SK-N-SH (cell line): ENCODE measurements at regions not wholly inside any gene's neighbourhood (a gene's known extent, or its start where the extent isn't known, plus 50 kb on each side); places are given as distances from the start of the nearest gene placed in this dataset.
"Not testable (repeated sequence)": the region's sequence is repeated elsewhere in the genome, so short reads cannot be mapped to it uniquely, and the experiment has no call there.

ENCODE experiments used
- CTCF ChIA-PET: fragments of 300-600, 350-600 bp; formaldehyde crosslinking; extraction: SDS; loops from one replicate; lab custom pipeline; 2021; lab: Yijun Ruan, JAX
- POLR2A ChIA-PET: fragments of 350-600 bp; sonication (Branson Sonifier 250); formaldehyde crosslinking; extraction: SDS; loops from one replicate; lab custom pipeline; 2020; ENCODE audit warnings: antibody characterized with exemption, inconsistent platforms; lab: Yijun Ruan, JAX
- DNase-seq: peaks from one replicate; pipeline ENCODE4 v3.0.0; 2012
- H2AFZ ChIP-seq: fragments of 200-600 bp; sonication (generic); 2 replicates; pipeline ENCODE4 v1.8.1; 2016; ENCODE audit warnings: antibody characterized with exemption, mild to moderate bottlenecking, low read depth
- H3F3A ChIP-seq: fragments of 200-600 bp; sonication (generic); replicated peaks from 2 replicates; pipeline ENCODE3; 2016; ENCODE audit warnings: antibody characterized with exemption, mild to moderate bottlenecking; ENCODE audit not compliant: insufficient read depth
- H3K27ac ChIP-seq, 2 experiments: fragments of 200-500 bp in 1 of 2; fragments of 200-600 bp in 1 of 2; sonication (Bioruptor generic) in 1 of 2; sonication (generic), shearing (Covaris generic) in 1 of 2; 2 replicates each; pipeline versions ENCODE4 v1.5.1 to v1.6.1; 2014 to 2016; ENCODE audit warnings: low read depth in 2 of 2, inconsistent platforms in 1 of 2, low read length in 1 of 2, mild to moderate bottlenecking in 1 of 2, mixed read lengths in 1 of 2
- H3K27me3 ChIP-seq: fragments of 200-600 bp; sonication (generic), shearing (Covaris generic); 2 replicates; pipeline ENCODE4 v1.6.1; 2016; ENCODE audit warnings: mixed run types; ENCODE audit not compliant: insufficient read depth
- H3K36me3 ChIP-seq, 2 experiments: fragments of 200-500 bp in 1 of 2; fragments of 200-600 bp in 1 of 2; sonication (Bioruptor generic) in 1 of 2; sonication (generic) in 1 of 2; replicated peaks in 1 of 2; 2 replicates each; pipeline versions ENCODE3 to v1.5.1; 2014 to 2016; ENCODE audit warnings: low read length in 1 of 2, mild to moderate bottlenecking in 1 of 2; ENCODE audit not compliant: insufficient read depth in 2 of 2, control insufficient read depth in 1 of 2
- H3K4me1 ChIP-seq, 2 experiments: fragments of 200-500 bp in 1 of 2; fragments of 200-600 bp in 1 of 2; sonication (Bioruptor generic) in 1 of 2; sonication (generic), shearing (Covaris generic) in 1 of 2; 2 replicates each; pipeline versions ENCODE4 v1.5.1 to v1.6.1; 2014 to 2016; ENCODE audit warnings: low read depth in 1 of 2, low read length in 1 of 2, mixed run types in 1 of 2; ENCODE audit not compliant: insufficient read depth in 2 of 2, control insufficient read depth in 1 of 2
- H3K4me2 ChIP-seq: fragments of 200-600 bp; sonication (generic), shearing (Covaris generic); 2 replicates; pipeline ENCODE4 v1.6.1; 2017; ENCODE audit warnings: mixed run types
- H3K4me3 ChIP-seq, 2 experiments: fragments of 200-500 bp in 1 of 2; fragments of 200-600 bp in 1 of 2; sonication (Bioruptor generic) in 1 of 2; sonication (generic), shearing (Covaris generic) in 1 of 2; 2 replicates each; pipeline versions ENCODE4 v1.5.1 to v1.8.1; 2014 to 2016; ENCODE audit warnings: low read depth in 2 of 2, inconsistent platforms in 1 of 2, low read length in 1 of 2, mild to moderate bottlenecking in 1 of 2, mixed read lengths in 1 of 2, moderate library complexity in 1 of 2
- H3K79me2 ChIP-seq: fragments of 200-600 bp; sonication (generic); 2 replicates; pipeline ENCODE4 v1.8.1; 2017; ENCODE audit warnings: mild to moderate bottlenecking; ENCODE audit not compliant: insufficient read depth
- H3K9ac ChIP-seq: fragments of 200-600 bp; sonication (generic); 2 replicates; pipeline ENCODE4 v1.6.1; 2017; ENCODE audit warnings: mixed run types
- H3K9me2 ChIP-seq: fragments of 200-600 bp; sonication (generic); 2 replicates; pipeline ENCODE4 v1.6.1; 2017; ENCODE audit warnings: mixed run types
- H3K9me3 ChIP-seq: fragments of 200-600 bp; sonication (generic); 2 replicates; pipeline ENCODE4 v1.6.1; 2017; ENCODE audit warnings: mixed run types, mild to moderate bottlenecking, moderate library complexity
- H4K20me1 ChIP-seq: fragments of 200-600 bp; sonication (generic); 2 replicates; pipeline ENCODE4 v1.6.1; 2017; ENCODE audit warnings: mild to moderate bottlenecking, mixed run types; ENCODE audit not compliant: insufficient read depth
- CHD2 ChIP-seq: fragments of 150-350 bp; IDR thresholded peaks from 2 replicates; pipeline ENCODE4 v1.6.1; 2018; ENCODE audit warnings: low read length; ENCODE audit not compliant: partially characterized antibody
- FOXJ3 ChIP-seq: sonication (generic); formaldehyde crosslinking; IDR thresholded peaks from 2 replicates; pipeline ENCODE4 v1.5.1; 2020; ENCODE audit warnings: mild to moderate bottlenecking, missing genetic modification reagents
- FOXM1 ChIP-seq: IDR thresholded peaks from 2 replicates; pipeline ENCODE4 v1.4.0; 2012; ENCODE audit warnings: low read depth, mild to moderate bottlenecking
- GABPA ChIP-seq: IDR thresholded peaks from 2 replicates; pipeline ENCODE4 v1.4.0; 2012; ENCODE audit warnings: low read depth, mild to moderate bottlenecking
- GATA2 ChIP-seq: sonication (generic); formaldehyde crosslinking; IDR thresholded peaks from 2 replicates; pipeline ENCODE4 v1.5.0; 2020; ENCODE audit warnings: mild to moderate bottlenecking, missing genetic modification reagents
- IRF3 ChIP-seq: fragments of 150-350 bp; IDR thresholded peaks from 2 replicates; pipeline ENCODE4 v1.6.1; 2016; ENCODE audit warnings: mild to moderate bottlenecking, low read depth, low read length
- JUND ChIP-seq: IDR thresholded peaks from 2 replicates; pipeline ENCODE4 v1.4.0; 2012
- POLR2AphosphoS5 ChIP-seq: IDR thresholded peaks from 2 replicates; pipeline ENCODE4 v1.6.1; 2012; ENCODE audit warnings: low read depth, low read length
- RAD21 ChIP-seq: IDR thresholded peaks from 2 replicates; pipeline ENCODE4 v1.6.1; 2012; ENCODE audit warnings: mild to moderate bottlenecking, low read length
- RXRA ChIP-seq: IDR thresholded peaks from 2 replicates; pipeline ENCODE4 v1.4.0; 2012; ENCODE audit warnings: low read depth, mild to moderate bottlenecking, borderline replicate concordance
- TAF1 ChIP-seq: IDR thresholded peaks from 2 replicates; pipeline ENCODE4 v1.6.1; 2012; ENCODE audit warnings: low read depth, mild to moderate bottlenecking, low read length, moderate library complexity, borderline replicate concordance
- TCF12 ChIP-seq: IDR thresholded peaks from 2 replicates; pipeline ENCODE4 v1.4.0; 2012
- TEAD4 ChIP-seq: IDR thresholded peaks from 2 replicates; pipeline ENCODE4 v1.4.0; 2012; ENCODE audit warnings: mild to moderate bottlenecking, borderline replicate concordance; ENCODE audit not compliant: insufficient read depth
- USF1 ChIP-seq: IDR thresholded peaks from 2 replicates; pipeline ENCODE4 v1.4.0; 2012; ENCODE audit warnings: low read depth, borderline replicate concordance
- ZBTB33 ChIP-seq: IDR thresholded peaks from 2 replicates; pipeline ENCODE4 v1.4.0; 2012; ENCODE audit warnings: low read depth, borderline replicate concordance
- WGBS: methylation state at CpG from one replicate; pipeline ENCODE4 v1.1.6; 2017; ENCODE audit warnings: low lambda C conversion rate; 5-methylcytosine and 5-hydroxymethylcytosine counted together

- Histone ChIP-seq H3K9me3 (0 out of 2 replicates have a peak, but pooled peaks cover 7% of the 10 kb centered on the region), H3K4me2 (no peak overlapping the region), H3K4me1 (no peaks in the 10 kb centered on the region), H2AFZ (no peak overlapping the region), H3K79me2 (no peaks in the 10 kb centered on the region), H3K27ac (no peak overlapping the region), H4K20me1 (no peaks in the 10 kb centered on the region), H3K27me3 (no peaks in the 10 kb centered on the region), H3K9me2 (no peaks in the 10 kb centered on the region), H3F3A (no peaks in the 10 kb centered on the region), H3K9ac (no peak overlapping the region), H3K4me3 (no peak overlapping the region), H3K36me3 (no peaks in the 10 kb centered on the region)
- CTCF ChIA-PET = interaction anchor here (5.1 kb wide), 1 partner anchor 141 kb away, joined by 20 read pairs; the partner anchor contains the start of gene ARRDC3
- POLR2A ChIA-PET = no interaction called here
- TF ChIP-seq ZBTB33 (no peak), FOXJ3 (CRISPR knock-in tag) (no peak), CHD2 (no peak), USF1 (no peak), TEAD4 (no peak), GABPA (no peak), FOXM1 (no peak), POLR2AphosphoS5 (no peak), RXRA (no peak), TAF1 (no peak), JUND (no peak), RAD21 (no peak), TCF12 (no peak), IRF3 (no peak), GATA2 (CRISPR knock-in tag) (no peak)
- no peak for DNase-seq
These were observed 139.8 kb downstream of the ARRDC3 start for GRCh38 chr5:91243286-91243685.

- H3K9me3 ChIP-seq, CTCF ChIA-PET, H3K9ac ChIP-seq, H3K4me1 ChIP-seq, H3K9me2 ChIP-seq, H3K4me3 ChIP-seq, H3K27me3 ChIP-seq, H3K36me3 ChIP-seq, POLR2A ChIA-PET, H4K20me1 ChIP-seq, H3K4me2 ChIP-seq, H3K27ac ChIP-seq, H3K79me2 ChIP-seq, H2AFZ ChIP-seq, DNase-seq, H3F3A ChIP-seq: not testable (repeated sequence)
- 76% methylated on average over 4 of the region's 4 CpGs for WGBS
These were observed 141.7 kb downstream of the ARRDC3 start for GRCh38 chr5:91241460-91241859.
